Ishikawa (cell line): ENCODE measurements at regions not wholly inside any gene's neighbourhood (a gene's known extent, or its start where the extent isn't known, plus 50 kb on each side); places are given as distances from the start of the nearest gene placed in this dataset.

ENCODE experiments used
- CEBPB ChIP-seq: IDR thresholded peaks from 2 replicates; pipeline ENCODE4 v1.6.1; 2012
- CREB1 ChIP-seq: IDR thresholded peaks from 2 replicates; pipeline ENCODE4 v1.6.1; 2012; ENCODE audit warnings: low read depth
- EGR1 ChIP-seq: IDR thresholded peaks from 2 replicates; pipeline ENCODE4 v1.6.1; 2012
- EP300 ChIP-seq: IDR thresholded peaks from 2 replicates; pipeline ENCODE4 v1.6.1; 2012; ENCODE audit warnings: borderline replicate concordance
- FOXM1 ChIP-seq: IDR thresholded peaks from 2 replicates; pipeline ENCODE4 v1.6.1; 2012; ENCODE audit warnings: low read depth, borderline replicate concordance
- NFIC ChIP-seq: IDR thresholded peaks from 2 replicates; pipeline ENCODE4 v1.6.1; 2012
- RAD21 ChIP-seq: IDR thresholded peaks from 2 replicates; pipeline ENCODE4 v1.6.1; 2012; ENCODE audit warnings: low read depth
- REST ChIP-seq: IDR thresholded peaks from 2 replicates; pipeline ENCODE4 v1.6.1; 2012; ENCODE audit warnings: low read depth, mild to moderate bottlenecking
- TAF1 ChIP-seq: IDR thresholded peaks from 2 replicates; pipeline ENCODE4 v1.6.1; 2012; ENCODE audit warnings: low read depth, mild to moderate bottlenecking
- TCF12 ChIP-seq: IDR thresholded peaks from 2 replicates; pipeline ENCODE4 v1.6.1; 2012; ENCODE audit warnings: low read depth
- TEAD4 ChIP-seq: IDR thresholded peaks from 2 replicates; pipeline ENCODE4 v1.6.1; 2012
- YY1 ChIP-seq: IDR thresholded peaks from 2 replicates; pipeline ENCODE4 v1.6.1; 2012; ENCODE audit warnings: low read depth
- ZBTB7A ChIP-seq: IDR thresholded peaks from 2 replicates; pipeline ENCODE4 v1.6.1; 2012; ENCODE audit warnings: low read depth
- TF ChIP-seq, protein P1 (sequence below): IDR thresholded peaks from 2 replicates; pipeline ENCODE4 v1.6.1; 2012
- TF ChIP-seq, protein P2 (sequence below): IDR thresholded peaks from 2 replicates; pipeline ENCODE4 v1.6.1; 2012

DNA sequence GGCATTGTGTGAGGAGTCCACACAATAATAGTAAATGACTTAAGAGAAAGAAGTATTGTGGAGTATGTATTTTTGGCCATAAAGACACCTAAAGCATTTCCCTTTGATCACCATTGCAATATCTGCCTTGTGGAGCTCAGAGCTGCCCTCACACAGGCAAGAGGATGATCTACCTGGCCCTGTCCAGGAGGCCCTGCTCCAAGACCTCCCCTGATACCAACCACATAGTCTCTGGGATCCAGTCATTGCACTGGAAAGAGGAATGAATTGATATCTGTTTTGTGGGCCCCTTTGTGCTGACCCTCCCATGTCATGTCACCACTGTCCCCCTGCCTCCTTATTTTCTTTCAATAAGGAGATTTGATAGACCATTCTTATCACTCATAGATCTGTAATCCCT lies 430.6 kb upstream of the TNP1 start:
- TF ChIP-seq, protein P1, sequence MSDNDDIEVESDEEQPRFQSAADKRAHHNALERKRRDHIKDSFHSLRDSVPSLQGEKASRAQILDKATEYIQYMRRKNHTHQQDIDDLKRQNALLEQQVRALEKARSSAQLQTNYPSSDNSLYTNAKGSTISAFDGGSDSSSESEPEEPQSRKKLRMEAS = no peak
- no peak for TF ChIP-seq FOXM1
- no peak for TF ChIP-seq ZBTB7A
- TF ChIP-seq TEAD4 = no peak
- no peak for TF ChIP-seq NFIC
- no peak for TF ChIP-seq YY1
- TF ChIP-seq EGR1 = no peak
- TF ChIP-seq REST = no peak
- TF ChIP-seq TCF12 = no peak
- no peak for TF ChIP-seq CEBPB
- TF ChIP-seq TAF1 = no peak
- TF ChIP-seq EP300 = no peak
- no peak for TF ChIP-seq CREB1
- TF ChIP-seq, protein P2, sequence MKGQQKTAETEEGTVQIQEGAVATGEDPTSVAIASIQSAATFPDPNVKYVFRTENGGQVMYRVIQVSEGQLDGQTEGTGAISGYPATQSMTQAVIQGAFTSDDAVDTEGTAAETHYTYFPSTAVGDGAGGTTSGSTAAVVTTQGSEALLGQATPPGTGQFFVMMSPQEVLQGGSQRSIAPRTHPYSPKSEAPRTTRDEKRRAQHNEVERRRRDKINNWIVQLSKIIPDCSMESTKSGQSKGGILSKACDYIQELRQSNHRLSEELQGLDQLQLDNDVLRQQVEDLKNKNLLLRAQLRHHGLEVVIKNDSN = no peak

GRCh38 chr2:217289907-217290280 lies 430.0 kb upstream of the TNP1 start:
- TF ChIP-seq EP300 (no peak), FOXM1 (no peak), TAF1 (no peak), ZBTB7A (no peak), EGR1 (no peak), TEAD4 (no peak), NFIC (no peak), CREB1 (no peak), YY1 (no peak)
- TF ChIP-seq, protein P2 = no peak
- TF ChIP-seq, protein P1 = no peak

GRCh38 chr2:217289177-217289906 lies 429.5 kb upstream of the TNP1 start:
- TF ChIP-seq, protein P2 = no peak
- no peak for TF ChIP-seq ZBTB7A
- TF ChIP-seq NFIC = no peak
- TF ChIP-seq, protein P1 = no peak
- no peak for TF ChIP-seq TEAD4
- no peak for TF ChIP-seq EGR1
- TF ChIP-seq FOXM1 = no peak
- TF ChIP-seq EP300 = no peak
- TF ChIP-seq REST = no peak
- no peak for TF ChIP-seq CREB1
- no peak for TF ChIP-seq YY1
- TF ChIP-seq TCF12 = no peak
- TF ChIP-seq RAD21 = no peak
- TF ChIP-seq CEBPB = no peak

DNA sequence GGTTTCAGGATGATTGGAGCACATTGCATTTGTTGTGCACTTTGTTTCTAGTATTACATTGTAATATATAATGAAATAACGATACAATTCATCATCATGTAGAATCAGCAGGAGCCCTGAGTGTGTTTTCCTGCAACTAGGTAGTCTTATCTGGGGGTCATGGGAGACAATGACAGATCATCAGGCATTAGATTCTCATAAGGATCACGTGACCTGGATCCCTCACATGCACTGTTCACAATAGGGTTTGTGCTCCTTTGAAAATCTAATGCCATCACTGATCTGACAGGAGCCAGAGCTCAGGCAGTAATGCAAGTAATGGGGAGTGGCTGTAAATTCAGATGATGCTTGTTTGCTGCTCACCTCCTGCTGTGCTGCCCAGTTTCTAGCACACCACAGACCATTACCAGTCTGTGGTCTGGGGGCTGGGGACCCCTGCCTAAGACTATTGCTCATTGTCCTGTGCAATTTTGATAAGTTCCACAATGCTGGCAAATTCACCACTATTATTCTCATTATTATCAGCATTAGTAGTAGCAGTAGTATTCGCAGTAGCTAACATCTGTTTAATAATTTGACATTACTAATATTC lies 428.7 kb upstream of the TNP1 start:
- no peak for TF ChIP-seq TCF12
- TF ChIP-seq, protein P1 = no peak
- TF ChIP-seq NFIC = no peak
- TF ChIP-seq, protein P2 = no peak
- TF ChIP-seq YY1 = no peak
- no peak for TF ChIP-seq TAF1
- no peak for TF ChIP-seq ZBTB7A
- no peak for TF ChIP-seq FOXM1
- TF ChIP-seq TEAD4 = no peak
- TF ChIP-seq REST = no peak
- no peak for TF ChIP-seq EGR1
- no peak for TF ChIP-seq CEBPB
- TF ChIP-seq EP300 = no peak
- TF ChIP-seq RAD21 = no peak
- TF ChIP-seq CREB1 = no peak
